ENCODE measurements at regions not wholly inside any gene's neighbourhood (a gene's known extent, or its start where the extent isn't known, plus 50 kb on each side); places are given as distances from the start of the nearest gene placed in this dataset.
A peak's percentile ranks its signal among the peaks of the same experiment; 100 is the strongest.

DNA sequence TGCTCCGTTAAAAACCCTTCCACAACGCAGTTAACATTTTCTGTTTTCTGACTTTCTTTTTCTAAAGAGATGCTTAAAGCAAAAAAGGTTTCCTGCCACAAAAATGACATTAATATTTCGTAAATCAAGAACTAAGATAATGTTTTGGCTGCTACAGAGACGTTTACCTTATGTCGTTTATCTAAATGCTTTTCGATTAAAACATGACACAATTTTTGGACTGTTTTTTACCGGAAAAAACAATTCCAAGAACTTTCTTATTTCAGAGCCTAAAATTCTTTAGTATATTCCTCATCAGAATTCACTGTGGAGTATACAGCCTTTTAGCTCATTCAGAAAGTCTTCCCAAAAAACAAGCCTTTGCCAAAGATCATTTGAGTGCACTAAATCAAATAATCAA is 278.0 kb upstream of the TCF4 start:
- no peak for DNase-seq

DNA sequence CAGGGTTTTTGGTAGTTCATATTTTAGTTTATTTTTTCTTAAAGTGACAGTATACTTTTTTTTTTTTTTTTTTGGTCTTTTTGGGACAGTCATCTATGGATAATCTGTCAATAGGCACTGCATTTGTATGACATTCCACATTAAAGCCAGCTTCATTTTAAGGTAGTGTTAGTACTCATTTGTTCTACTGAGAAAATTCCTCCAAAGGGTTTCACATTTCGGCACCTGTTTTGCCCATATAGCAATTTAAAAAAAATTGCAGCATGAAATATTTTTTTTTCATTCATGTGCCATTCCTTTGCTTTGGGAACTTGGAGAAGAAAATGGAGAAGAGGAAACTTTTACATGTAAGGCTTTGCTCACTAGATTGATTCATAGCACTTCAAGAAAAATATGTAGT is 276.3 kb upstream of the TCF4 start:
- no peak for DNase-seq

DNA sequence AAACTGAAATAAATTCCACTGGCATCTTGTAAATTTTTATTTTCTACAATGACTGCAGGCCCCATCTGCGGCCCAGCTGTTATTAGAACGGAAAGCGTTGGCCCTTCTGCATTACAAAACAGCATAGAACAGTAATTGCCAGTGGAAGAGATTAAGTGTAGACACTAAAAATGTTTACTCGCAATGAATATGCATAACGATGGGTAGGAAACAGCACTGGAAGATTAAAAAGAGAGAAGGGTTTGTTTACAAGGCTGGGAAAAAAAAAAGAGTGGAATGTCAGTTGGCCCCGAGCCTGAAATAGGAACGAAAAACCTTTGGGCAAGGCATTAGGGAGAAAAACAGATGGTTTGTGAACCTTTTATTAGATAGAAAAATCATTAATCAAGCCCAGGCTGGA is 275.9 kb upstream of the TCF4 start:
- DNase-seq, result peak; percentile 78

DNA sequence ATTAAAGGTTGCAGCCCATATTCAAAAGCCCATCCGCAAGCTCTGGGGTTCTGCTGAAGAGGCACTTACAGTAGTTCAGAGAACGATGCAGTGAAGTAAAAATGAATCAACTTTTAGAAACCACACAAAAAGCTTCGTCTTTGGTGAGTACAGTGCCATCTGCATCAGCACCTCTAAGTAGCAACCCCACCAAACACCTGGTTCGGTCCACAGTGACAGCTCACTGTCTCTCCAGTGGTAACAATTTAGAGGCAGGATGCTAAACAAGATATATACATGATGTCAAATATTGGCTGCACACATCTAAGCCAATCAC is 275.4 kb upstream of the TCF4 start:
- DNase-seq, result no peak

DNA sequence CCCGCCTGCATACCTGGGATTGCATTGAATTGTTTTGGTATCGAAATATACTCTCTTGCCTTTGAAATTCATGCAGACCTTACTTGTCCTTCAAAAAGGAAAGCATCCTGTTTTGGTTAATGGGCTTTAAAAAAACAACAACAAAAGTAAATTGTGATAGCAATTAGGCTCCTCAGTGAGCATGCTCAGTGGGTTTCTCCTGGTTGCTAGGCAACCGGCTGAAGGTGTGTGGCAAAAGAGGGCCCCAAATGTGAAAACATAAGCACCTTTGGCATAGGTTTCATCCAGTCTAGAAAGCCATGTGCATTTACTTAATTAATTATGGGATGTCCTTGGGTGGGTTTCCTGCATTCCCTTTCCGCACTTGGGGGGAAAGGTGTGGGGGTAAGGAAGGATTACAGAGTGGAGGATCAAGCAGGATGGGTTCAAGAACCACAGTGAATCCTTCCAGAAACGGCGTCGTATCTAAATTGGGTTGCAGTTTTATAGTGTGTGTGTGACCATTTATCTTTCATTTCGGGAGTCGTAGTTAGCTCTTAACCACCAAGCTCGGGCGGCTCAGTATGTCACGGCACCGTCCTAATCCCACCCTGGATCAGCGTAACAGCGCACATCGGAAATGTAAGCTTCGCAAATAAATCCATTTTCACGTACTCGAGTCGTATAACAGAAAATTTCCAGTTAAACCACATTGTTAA is 274.9 kb upstream of the TCF4 start:
- peak; percentile 49 for DNase-seq

DNA sequence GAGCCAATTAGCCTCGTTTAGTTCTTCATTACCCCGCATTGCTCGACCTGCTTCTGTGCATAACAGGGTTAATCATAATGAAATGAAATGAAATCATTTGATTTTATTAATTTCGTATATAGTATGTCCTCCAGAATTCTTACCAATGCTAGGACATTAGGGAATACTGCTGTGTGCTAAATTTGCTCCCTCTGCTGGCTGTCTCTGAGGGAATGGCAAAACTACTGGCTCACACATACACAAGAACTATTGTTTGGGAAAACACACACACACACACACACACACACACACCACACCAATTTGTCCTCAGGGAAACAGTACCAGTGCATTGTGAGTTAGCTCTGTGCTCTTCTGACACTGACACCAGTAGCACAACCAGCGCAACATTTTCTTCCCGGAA is 273.3 kb upstream of the TCF4 start:
- no peak for DNase-seq

DNA sequence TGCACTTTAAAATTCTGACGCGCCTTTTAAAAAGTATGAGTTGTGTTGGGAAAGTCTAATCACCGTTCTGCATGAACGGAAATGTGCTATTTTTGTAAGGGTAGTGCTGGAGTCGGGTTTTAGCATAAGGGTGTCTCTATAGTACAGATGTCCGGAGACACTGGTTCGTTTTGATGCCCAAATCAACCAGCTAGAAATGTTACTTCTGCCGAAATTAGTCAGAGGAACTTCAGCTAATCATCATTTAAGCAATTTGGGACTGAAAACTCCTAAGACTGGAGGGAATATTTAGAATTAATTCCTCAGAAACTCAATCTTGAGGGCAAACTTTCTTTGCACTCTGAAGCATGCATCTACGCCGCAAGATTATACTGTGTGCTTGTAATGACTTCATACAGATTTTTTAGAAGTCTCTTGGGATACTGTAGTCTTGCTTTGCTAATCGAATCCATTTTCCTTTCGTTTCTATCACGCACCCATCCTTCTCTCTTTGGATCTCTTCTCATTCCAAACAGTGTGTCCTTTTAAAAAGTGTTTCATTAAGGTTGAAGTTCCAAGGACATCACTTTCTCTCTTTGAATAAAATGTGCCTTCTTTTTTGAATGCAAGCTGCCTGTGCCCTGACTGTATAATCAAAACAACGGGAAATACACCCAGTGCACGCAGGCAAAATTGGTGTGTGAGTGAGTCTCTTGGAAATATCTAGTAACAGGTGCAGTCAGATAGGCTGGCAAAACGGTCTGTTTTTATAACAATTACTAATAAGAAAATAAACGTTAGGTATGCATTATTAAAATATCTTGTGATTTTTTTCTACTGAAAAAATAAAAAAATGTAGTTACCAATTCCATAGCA is 270.9 kb upstream of the TCF4 start:
- no peak for DNase-seq

DNA sequence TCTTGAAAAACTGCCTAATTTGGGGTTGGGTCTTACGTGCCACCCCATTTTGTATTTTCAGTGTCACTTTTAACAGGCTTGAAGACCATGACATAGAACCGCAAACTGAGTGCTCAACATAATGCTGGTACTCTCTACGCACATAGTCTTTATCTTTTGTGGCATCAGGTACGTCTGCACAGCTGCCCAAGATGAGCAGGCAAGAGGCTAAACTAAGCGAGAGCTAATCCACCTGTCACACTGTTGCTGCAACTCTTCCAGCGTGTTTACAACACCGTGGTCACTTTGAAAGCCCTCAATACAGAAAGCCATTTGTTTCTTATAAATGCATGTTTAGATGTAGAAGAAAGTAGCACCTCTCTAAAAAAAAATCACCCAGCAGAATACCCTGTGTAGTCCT is 270.0 kb upstream of the TCF4 start:
- no peak for DNase-seq

DNA sequence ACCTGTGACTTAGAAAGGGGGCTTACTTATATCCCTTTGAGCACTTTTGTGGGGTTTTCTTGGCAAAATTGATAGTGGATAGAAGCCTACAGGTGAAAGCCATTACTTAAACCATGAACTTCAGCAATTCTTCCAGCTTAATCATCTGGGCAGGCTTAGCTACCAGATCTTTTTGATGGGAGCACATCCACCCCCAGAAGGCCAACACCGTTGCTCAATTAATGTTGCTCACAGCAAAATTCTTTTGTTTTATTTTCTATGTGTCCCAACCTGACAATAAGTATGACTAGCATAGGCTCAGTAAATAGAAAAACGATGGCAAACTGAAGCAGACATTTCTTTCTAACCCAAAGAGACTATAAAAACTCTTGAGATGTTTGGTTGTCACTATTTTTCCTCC is 269.4 kb upstream of the TCF4 start:
- no peak for DNase-seq

DNA sequence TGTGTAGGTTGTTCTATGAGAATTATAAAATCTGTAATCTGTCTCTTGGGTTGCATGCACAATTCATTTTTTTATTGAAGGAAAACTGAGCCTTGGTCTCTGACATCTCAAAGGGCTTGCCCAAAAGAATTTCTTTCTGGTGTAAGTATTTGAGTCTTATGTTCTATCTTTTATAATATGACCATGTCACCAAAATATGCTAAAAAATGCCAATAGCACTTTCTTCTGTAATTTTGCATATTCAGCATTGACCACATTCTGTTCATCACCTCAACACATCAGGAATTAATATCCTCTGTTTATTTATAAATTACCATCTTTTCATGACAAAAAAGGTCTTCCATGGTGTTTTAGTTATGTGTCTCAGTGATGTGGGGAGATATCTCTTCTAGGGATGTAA is 268.7 kb upstream of the TCF4 start:
- no peak for DNase-seq

DNA sequence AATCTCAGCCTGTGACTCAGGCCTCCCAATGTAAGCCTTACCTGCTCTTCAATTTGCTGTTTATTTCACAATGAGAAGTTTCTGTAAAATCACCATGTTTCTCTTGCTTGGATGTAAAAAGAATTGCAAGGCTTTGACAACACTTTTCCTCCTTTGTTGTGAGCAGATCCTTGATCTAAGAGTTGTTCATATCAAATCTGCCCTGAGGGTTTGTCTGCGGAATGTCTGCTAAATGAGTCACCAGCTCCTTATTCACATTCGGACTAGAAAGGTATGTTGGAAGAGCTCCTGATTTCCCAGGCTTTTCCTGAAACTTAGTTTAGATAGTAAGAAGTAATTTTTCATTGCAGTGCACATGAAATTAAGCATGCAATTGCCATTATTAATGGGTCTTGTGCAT is 268.2 kb upstream of the TCF4 start:
- no peak for DNase-seq

DNA sequence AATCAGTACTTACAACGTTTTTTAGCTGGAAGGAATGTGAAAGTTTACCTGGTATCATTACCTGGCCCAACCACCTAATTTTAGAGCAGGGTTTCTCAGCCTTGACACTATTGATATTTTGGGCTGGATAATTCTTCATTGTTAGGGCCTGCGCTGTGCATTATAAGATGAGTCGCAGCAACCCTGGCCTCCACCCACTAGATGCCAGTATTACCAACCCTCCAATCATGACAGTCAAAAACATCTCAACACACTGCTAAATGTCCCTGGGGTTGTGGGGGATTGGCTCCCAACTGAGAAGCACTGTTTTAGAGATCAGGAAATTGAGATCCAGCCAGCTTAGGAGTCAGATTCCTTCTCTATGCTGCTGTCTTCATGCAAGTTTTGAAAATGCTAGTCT is 265.3 kb upstream of the TCF4 start:
- DNase-seq, result no peak

DNA sequence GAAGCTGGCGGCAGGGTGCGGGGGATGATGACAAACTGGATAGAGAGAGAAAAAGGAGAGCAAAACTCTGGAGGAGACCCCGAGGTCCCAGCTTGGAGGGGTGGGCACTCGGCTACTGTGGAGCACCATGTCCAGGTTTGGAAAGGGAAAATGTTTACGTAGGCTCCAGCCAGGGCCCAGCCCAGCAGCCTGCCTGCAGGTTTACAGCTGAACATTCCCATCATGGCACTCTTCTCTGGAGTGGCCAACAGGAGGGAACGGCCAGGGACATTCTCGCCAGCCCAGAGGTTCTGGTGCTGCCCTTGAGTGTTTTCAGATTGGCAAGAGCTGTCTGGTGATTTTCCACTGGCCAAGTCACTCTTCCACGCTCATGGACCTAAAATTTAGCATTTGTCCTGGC is 262.9 kb upstream of the TCF4 start:
- DNase-seq, result no peak

DNA sequence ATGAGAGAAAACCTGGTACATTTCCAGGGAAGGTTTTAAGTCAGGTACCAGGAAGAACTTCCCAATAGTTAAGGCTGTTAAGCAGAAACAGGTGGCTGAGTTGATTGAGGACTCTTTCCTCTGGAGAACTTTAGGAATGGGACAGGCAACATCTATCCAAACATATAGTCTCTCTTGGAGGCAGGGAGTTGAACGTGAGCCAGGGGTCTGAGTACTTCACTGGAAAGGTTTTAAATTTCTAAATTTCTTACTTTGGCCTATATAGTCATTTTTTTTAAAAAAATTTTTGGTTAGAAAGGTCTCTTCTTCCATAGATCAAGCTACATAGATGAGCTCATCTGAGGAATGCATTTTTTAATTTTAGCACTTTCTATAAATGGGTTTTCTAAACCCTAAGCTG is 261.4 kb upstream of the TCF4 start:
- DNase-seq, result no peak

DNA sequence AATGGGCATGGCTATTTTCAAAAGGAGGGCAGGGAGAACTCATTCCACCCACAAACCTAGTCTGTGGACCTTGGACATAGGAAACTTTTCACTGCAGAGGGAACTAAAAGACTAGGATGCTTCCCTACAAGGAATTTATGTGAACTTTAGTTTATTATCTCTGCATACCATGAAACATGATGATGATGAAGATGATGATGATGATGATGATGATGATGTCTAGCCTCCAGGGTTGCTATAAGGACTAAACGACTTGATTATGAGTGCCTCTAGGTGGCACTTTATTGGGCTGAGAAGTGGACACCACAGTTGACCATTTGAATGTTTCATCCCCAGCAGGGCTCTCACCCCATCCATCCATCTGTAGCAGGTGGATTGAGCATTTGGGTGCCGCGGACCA is 260.0 kb upstream of the TCF4 start:
- no peak for DNase-seq

DNA sequence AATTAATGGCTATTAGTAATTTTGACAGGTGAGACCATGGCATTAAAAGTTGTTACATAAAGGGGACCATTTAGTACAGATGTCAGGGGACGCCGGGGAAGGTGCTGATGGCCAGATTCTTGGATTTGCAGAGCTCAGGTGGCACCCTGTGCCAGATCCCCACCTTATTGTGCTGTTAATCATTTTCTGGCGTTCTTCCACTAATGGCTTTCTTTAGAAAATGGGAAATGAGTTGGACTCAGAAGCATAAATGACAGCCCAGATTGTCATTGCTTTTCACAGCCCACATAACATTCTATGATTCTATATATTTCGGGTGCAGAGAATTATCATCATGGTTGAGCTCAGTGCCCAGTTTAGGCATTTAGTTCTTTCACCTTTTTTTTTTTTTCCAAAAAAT is 257.2 kb upstream of the TCF4 start:
- DNase-seq, result peak; percentile 85

DNA sequence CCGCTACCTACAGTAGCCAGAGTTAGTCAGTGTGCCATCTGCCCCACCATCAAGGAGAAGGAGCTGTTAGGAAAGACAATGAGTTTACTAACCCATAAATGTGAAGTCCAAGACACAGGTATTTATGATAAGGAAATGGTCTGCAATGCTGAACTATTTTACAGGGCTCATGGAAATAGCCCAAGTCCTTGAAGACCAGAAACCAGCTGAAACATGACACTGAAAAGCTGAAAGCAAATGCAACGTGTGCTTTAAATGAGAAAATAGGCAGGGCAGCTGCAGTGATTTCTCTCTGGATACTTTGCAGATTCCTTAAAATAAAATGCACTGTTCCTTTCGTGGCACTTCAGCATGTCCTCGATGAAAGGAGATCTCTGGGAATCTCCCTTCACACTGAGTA is 256.4 kb upstream of the TCF4 start:
- DNase-seq, result no peak

DNA sequence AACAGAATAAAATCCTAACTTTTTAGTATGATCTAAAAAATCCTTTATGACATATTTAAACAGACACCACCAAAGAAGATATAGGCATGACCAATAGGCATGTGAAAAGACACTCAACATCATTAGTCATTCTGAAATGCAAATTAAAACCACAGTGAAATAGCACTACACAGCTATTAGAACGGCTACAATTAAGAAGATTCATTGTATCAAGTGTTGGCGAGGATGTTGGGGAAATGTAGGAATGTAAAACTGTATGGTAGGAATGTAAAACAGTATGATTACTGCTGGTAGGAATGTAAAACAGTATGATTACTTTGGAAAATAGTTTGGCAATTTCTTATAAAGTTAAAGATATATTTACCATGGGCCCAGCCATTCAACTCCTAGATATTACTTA is 253.3 kb upstream of the TCF4 start:
- no peak for DNase-seq

DNA sequence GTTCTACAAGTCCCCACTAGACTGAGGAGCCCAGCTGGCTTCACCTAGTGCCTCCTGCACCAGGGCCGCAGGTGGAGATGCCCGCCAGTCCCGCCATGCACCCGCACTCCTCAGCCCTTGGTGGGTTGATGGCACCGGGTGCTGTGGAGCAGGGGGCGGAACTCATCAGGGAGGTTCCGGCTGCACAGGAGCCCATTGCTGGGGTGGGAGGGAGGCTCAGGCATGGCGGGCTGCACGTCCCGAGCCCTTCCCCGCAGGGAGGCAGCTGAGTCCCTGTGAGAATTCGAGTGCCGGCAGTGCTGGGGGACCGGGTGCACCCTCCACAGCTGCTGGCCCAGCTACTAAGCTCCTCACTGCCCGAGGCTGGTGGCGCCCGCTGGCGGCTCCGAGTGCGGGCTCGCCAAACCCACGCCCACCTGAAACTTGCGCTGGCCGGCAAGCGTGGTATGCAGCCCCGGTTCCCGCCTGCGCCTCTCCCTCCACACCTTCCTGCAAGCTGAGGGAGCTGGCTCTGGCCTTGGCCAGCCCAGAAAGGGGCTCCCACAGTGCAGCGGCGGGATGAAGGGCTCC is 252.7 kb upstream of the TCF4 start:
- no peak for DNase-seq

DNA sequence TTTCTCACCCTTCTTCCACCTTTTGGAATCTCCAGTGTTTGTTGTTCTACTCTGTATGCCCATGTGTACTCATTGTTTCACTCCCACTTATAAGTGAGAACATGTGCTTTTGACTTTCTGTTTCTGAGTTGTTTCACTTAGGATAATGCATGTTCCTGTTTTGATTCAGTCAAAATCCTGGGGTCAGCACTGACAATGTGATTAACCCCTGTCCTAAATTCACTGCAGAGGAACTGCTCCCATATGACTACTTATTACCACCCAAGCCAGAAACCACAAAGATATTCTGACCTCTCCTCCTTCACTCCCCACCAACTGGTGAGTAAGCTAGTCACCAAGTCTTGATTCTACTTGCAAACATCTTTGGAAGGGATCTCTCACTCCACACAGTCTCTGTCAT is 251.4 kb upstream of the TCF4 start:
- no peak for DNase-seq

DNA sequence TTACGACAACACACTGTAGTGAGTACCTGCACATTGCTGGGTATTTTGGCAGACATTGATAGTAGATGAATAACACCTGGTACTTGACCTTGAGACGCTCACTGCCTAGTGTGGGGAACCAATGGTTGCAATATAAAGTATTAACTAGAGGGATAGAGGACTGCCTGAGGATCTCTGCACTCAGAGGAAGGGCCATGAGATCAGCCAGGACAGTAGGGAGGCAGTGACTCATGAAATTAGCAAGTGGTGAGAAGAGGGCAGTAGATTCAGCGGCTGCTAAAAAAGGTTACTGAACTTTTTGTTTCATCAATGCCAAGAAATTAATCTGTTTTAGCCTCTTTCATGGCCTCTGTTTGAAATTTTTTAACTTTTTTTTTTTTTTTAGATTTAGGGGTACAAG is 250.8 kb upstream of the TCF4 start:
- DNase-seq, result no peak

DNA sequence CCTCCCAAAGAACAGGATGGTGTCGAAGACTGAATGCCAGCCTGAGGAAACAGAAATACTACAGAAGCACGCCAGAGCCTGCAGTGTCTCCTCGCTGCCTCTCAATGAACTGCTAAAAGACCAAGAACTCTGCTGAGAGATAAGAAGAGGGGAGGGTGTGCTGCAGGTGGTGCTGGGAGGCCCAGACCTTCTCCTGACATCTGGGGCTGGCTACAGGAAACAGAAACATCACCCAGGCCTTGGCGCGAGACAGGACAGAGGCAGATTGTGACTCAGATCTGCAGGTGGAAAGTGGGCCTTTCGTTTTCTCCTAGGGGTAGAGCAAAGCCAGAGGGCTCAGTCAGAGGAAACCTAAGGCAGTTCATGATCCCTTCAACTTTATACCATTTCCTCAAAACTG is 250.3 kb upstream of the TCF4 start:
- DNase-seq, result no peak

DNA sequence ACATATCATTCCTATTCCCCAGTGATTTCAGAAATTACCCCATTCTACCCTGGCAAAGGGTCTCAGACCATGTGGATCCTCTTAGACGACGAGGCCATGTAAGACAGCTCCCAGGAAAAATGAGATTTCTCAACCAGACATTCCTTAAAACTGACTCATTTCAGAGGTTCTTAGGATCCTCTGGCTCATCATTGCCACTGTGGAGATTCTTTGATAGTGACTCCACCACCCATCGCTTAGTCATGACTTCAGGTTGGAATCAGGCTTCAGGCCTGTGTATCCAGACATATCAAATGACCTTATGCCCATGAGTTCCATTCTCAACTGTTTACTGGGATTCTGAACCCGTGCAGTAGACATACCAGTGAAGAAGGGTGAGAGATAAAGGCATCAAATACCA is 245.6 kb upstream of the TCF4 start:
- DNase-seq, result no peak

DNA sequence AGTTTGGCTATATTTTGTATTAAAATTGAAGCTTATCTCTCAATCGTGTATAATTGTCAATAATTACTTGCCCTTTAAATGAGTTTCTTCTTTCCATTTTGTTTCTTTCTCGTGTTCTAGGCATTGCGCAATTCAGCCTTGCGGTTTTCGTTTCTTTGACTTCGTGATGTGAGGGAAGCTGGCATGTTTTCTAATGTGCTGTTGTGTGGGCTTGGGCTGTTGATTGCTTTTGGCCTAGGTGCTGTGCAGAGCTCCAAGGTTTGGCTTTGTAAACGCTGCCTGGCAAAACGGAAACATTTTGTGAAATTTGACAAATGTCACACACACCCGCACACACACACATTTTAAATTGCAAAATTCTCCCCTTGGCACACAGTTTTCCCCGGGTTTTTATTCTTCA is 242.6 kb upstream of the TCF4 start:
- DNase-seq, result no peak

DNA sequence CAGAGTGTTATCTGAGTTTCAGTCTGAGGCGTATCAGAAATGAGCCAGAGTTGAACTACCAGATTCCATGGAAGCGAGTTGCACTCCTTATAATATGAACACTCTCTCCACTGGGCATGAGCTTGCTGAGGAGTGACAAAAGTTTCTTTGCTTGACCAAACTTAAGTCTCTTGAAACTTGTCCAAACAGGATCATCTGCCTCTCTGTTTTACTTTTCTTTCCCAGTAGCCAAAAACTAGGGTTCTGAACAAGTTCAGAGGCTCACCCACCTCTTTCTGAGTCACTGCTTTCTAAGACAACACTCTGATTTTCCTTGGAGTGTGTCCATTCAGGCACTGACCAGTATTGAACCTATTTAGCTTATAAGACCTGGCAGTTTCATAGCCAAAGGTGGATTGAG is 233.2 kb upstream of the TCF4 start:
- no peak for DNase-seq
